Naive thymus-derived CD4-positive, alpha-beta T cell (primary cell): ENCODE measurements at regions not wholly inside any gene's neighbourhood (a gene's known extent, or its start where the extent isn't known, plus 50 kb on each side); places are given as distances from the start of the nearest gene placed in this dataset.

Source experiments
- ATAC-seq: fragments of 150-1000 bp; cut with Tn5 transposase; 2 replicates; pipeline ENCODE4 v1.10.0; 2021; ENCODE audit warnings: mild to moderate bottlenecking, moderate library complexity
- CTCF ChIA-PET: fragments of 350-600 bp; sonication (Branson Sonifier 250); formaldehyde crosslinking; loops from one replicate; lab custom pipeline; 2021; ENCODE audit warnings: antibody characterized with exemption; lab: Charles Lee
- POLR2A ChIA-PET: fragments of 350-600 bp; sonication (Branson Sonifier 250); formaldehyde crosslinking; loops from one replicate; lab custom pipeline; 2021; ENCODE audit warnings: antibody characterized with exemption, inconsistent platforms; lab: Charles Lee
- DNase-seq, 9 donors: peaks; one replicate each; pipeline versions ENCODE4 v3.0.0 to v3.0.0-alpha.2; 2020 to 2022; ENCODE audit warnings: mixed read lengths in 1 of 9
- H3K27ac ChIP-seq: one replicate; pipeline ENCODE4 v1.7.0; 2013; ENCODE audit warnings: mild to moderate bottlenecking, low read depth, low read length, moderate library complexity
- H3K27me3 ChIP-seq, 2 donors: one replicate each; pipeline ENCODE4 v1.7.0; 2013; ENCODE audit warnings: low read length in 2 of 2, mild to moderate bottlenecking in 2 of 2, moderate library complexity in 2 of 2; ENCODE audit not compliant: control insufficient read depth in 2 of 2, insufficient read depth in 2 of 2
- H3K36me3 ChIP-seq, 3 experiments: 1 replicate in 2 of 3; 2 replicates in 1 of 3; pipeline ENCODE4 v1.7.0; 2013; ENCODE audit warnings: low read length in 3 of 3, mild to moderate bottlenecking in 3 of 3, moderate library complexity in 1 of 3; ENCODE audit not compliant: insufficient read depth in 3 of 3, control insufficient read depth in 2 of 3
- H3K4me1 ChIP-seq, 2 donors: one replicate each; pipeline ENCODE4 v1.7.0; 2013; ENCODE audit warnings: low read length in 2 of 2, mild to moderate bottlenecking in 2 of 2, moderate library complexity in 1 of 2; ENCODE audit not compliant: control insufficient read depth in 2 of 2, insufficient read depth in 2 of 2
- H3K4me3 ChIP-seq: 2 replicates; pipeline ENCODE4 v1.7.0; 2013; ENCODE audit warnings: mild to moderate bottlenecking, low read length
- H3K9me3 ChIP-seq, 3 experiments: 1 replicate in 2 of 3; 2 replicates in 1 of 3; pipeline ENCODE4 v1.7.0; 2013; ENCODE audit warnings: low read length in 3 of 3; ENCODE audit not compliant: control insufficient read depth in 2 of 3
- H3K27ac Mint-ChIP-seq, 9 donors: one replicate each; pipeline ENCODE4 v1.8.0; 2020 to 2022; ENCODE audit warnings: mixed read lengths in 9 of 9, mild to moderate bottlenecking in 8 of 9, moderate library complexity in 5 of 9, inconsistent platforms in 2 of 9
- H3K27me3 Mint-ChIP-seq, 5 donors: one replicate each; pipeline ENCODE4 v1.8.0; 2021 to 2022; ENCODE audit warnings: mixed read lengths in 5 of 5, mild to moderate bottlenecking in 1 of 5
- H3K36me3 Mint-ChIP-seq, 5 donors: one replicate each; pipeline ENCODE4 v1.8.0; 2020 to 2022; ENCODE audit warnings: mixed read lengths in 5 of 5, mild to moderate bottlenecking in 3 of 5, inconsistent platforms in 1 of 5
- H3K4me1 Mint-ChIP-seq, 7 donors: one replicate each; pipeline ENCODE4 v1.8.0; 2020 to 2022; ENCODE audit warnings: mixed read lengths in 7 of 7, mild to moderate bottlenecking in 3 of 7, inconsistent platforms in 1 of 7
- H3K4me3 Mint-ChIP-seq, 10 donors: one replicate each; pipeline ENCODE4 v1.8.0; 2020 to 2022; ENCODE audit warnings: mild to moderate bottlenecking in 10 of 10, mixed read lengths in 10 of 10, moderate library complexity in 6 of 10, inconsistent platforms in 2 of 10
- H3K9me3 Mint-ChIP-seq, 11 donors: one replicate each; pipeline ENCODE4 v1.8.0; 2020 to 2022; ENCODE audit warnings: mixed read lengths in 11 of 11, mild to moderate bottlenecking in 4 of 11, inconsistent platforms in 1 of 11, moderate library complexity in 1 of 11
- intact Hi-C, 2 donors: fragments of 100-400 bp; cut with micrococcal nuclease; formaldehyde crosslinking; loops; one replicate each; pipeline ENCODE4 v1.15.1; 2023

GRCh38 chr3:152103257-152103656 lies 165.5 kb upstream of the MBNL1 start:
- H3K27me3 Mint-ChIP-seq = peaks cover 0 to 16% (median 0%) of the 10 kb centered on the region in 5 donors
- POLR2A ChIA-PET = no interaction called here

DNA sequence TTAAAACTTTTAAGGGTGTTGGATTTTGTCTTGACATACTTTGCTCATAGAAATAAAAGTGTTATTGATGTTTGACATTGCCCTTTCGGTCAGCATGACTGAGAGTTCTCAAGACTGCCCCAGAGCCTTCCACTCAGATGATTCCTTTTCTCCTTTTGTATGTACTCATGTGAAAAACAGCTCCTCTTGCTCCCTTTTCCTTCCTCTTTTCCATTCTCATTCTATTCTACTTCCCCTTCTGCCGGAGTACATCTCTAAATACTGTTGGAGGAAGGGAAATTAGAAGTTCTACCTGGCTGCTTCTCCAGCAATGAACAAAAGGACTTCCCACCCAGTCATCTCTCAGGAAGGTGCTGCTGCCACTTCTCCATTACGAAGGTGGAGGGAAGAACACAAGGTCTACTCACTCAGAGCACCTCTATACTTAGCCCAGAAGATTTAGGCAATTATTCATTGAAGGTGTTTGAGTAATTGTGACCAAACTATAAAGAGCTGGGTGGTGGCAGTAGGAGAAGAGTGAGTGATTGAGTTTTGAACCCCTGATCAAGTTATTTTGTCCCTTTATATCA lies 163.8 kb upstream of the MBNL1 start:
- Mint-ChIP-seq H3K36me3 (peaks cover 0 to 3% (median 0%) of the 10 kb centered on the region in 5 donors), H3K27ac (peak overlapping the region in 1 of 9 donors; percentile 33), H3K9me3 (no peaks in the 10 kb centered on the region), H3K27me3 (peaks cover 0 to 21% (median 0%) of the 10 kb centered on the region in 5 donors), H3K4me1 (peaks cover 0 to 11% (median 0%) of the 10 kb centered on the region in 7 donors), H3K4me3 (no peak overlapping the region)
- intact Hi-C loops = no loop called here
- CTCF ChIA-PET = no interaction called here
- POLR2A ChIA-PET = no interaction called here
- Histone ChIP-seq H3K27ac (no peak overlapping the region), H3K27me3 (no peaks in the 10 kb centered on the region), H3K4me1 (no peaks in the 10 kb centered on the region), H3K9me3 (no peaks in the 10 kb centered on the region), H3K36me3 (no peaks in the 10 kb centered on the region), H3K4me3 (no peak overlapping the region)
- DNase-seq = no peak
- no peak for ATAC-seq

More at GRCh38 chr3:152103257-152103656, 165.5 kb upstream of the MBNL1 start:
- intact Hi-C loops = no loop called here
- H3K4me1 Mint-ChIP-seq = peaks cover 0 to 11% (median 0%) of the 10 kb centered on the region in 7 donors
- peaks cover 0 to 3% (median 0%) of the 10 kb centered on the region in 5 donors for H3K36me3 Mint-ChIP-seq
- no peaks in the 10 kb centered on the region for H3K9me3 Mint-ChIP-seq
- no peaks in the 10 kb centered on the region for H3K36me3 ChIP-seq
- CTCF ChIA-PET = no interaction called here
- no peaks in the 10 kb centered on the region for H3K9me3 ChIP-seq
- no peaks in the 10 kb centered on the region for H3K4me1 ChIP-seq
- no peak overlapping the region for H3K4me3 Mint-ChIP-seq
- DNase-seq (no peak), ATAC-seq (no peak)
- H3K27me3 ChIP-seq = no peaks in the 10 kb centered on the region
- no peak overlapping the region for H3K4me3 ChIP-seq
- H3K27ac ChIP-seq = no peak overlapping the region
- H3K27ac Mint-ChIP-seq = no peak overlapping the region

DNA sequence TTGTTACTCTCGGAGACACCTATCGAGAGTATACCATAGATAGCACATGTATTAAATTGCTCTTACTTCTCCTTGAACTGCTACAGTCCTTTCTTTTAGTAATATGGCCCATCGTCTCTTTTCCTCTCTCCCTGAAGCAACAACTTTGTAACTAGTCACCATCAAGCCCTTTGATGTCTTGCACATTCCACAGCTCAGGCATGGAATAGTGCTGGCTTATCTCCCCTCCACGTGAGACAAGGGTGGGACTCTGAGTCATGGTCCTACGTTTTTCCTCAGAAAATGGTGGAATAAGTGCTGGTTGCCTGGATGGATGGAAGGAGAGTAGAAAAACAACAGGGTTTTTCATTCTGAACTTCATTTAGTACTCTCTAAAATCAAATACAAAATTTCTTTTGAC lies 163.3 kb upstream of the MBNL1 start:
- H3K9me3 Mint-ChIP-seq = no peaks in the 10 kb centered on the region
- no peaks in the 10 kb centered on the region for H3K9me3 ChIP-seq
- POLR2A ChIA-PET = no interaction called here
- CTCF ChIA-PET = no interaction called here
- intact Hi-C loops = no loop called here
- no peaks in the 10 kb centered on the region for H3K27me3 ChIP-seq
- H3K4me3 Mint-ChIP-seq = no peak overlapping the region
- no peaks in the 10 kb centered on the region for H3K36me3 ChIP-seq
- H3K4me1 Mint-ChIP-seq = peaks cover 0 to 9% (median 0%) of the 10 kb centered on the region in 7 donors
- no peak overlapping the region for H3K4me3 ChIP-seq
- H3K4me1 ChIP-seq = no peaks in the 10 kb centered on the region
- H3K27ac Mint-ChIP-seq = no peak overlapping the region
- H3K27me3 Mint-ChIP-seq = peaks cover 0 to 22% (median 0%) of the 10 kb centered on the region in 5 donors
- no peak for DNase-seq
- H3K36me3 Mint-ChIP-seq = peaks cover 0 to 3% (median 0%) of the 10 kb centered on the region in 5 donors
- no peak overlapping the region for H3K27ac ChIP-seq
- ATAC-seq = no peak

DNA sequence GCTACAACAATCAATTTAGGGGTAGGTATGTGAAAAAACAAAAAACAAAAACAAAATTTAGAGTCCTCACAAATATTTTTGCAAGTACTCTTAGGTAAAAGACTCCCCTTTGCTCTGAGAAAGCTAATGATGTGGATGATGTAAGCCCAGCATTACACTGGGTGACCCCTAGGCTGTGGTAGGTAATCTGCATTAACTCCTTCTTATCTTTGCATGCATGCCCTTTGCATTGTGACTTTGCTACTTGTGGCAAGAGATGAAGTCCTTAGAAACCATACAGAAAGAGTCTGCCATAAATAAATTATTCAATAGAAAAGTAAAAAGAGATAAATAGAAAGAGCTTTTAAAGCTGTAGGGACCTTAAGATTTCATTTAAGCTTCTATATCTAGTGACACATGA lies 159.7 kb upstream of the MBNL1 start:
- H3K4me1 Mint-ChIP-seq = peaks cover 0 to 4% (median 0%) of the 10 kb centered on the region in 7 donors
- H3K27ac Mint-ChIP-seq = no peak overlapping the region
- Histone ChIP-seq H3K4me1 (no peaks in the 10 kb centered on the region), H3K27me3 (no peaks in the 10 kb centered on the region), H3K4me3 (no peak overlapping the region), H3K27ac (no peak overlapping the region), H3K9me3 (no peaks in the 10 kb centered on the region), H3K36me3 (no peaks in the 10 kb centered on the region)
- ATAC-seq = no peak
- DNase-seq = no peak
- H3K27me3 Mint-ChIP-seq = peaks cover 0 to 25% (median 0%) of the 10 kb centered on the region in 5 donors
- H3K36me3 Mint-ChIP-seq = peaks cover 0 to 3% (median 0%) of the 10 kb centered on the region in 5 donors
- H3K4me3 Mint-ChIP-seq = no peak overlapping the region
- intact Hi-C loops = no loop called here
- no peaks in the 10 kb centered on the region for H3K9me3 Mint-ChIP-seq
- ChIA-PET CTCF (interaction anchor here (0.6 kb wide), 1 partner anchor 51 kb away, joined by 5 read pairs; no protein-coding TSS in a partner anchor), POLR2A (interaction anchor here (0.8 to 1.1 kb wide), 2 partner anchors 13 to 74 kb away, joined by 3 to 4 read pairs; no protein-coding TSS in a partner anchor)

DNA sequence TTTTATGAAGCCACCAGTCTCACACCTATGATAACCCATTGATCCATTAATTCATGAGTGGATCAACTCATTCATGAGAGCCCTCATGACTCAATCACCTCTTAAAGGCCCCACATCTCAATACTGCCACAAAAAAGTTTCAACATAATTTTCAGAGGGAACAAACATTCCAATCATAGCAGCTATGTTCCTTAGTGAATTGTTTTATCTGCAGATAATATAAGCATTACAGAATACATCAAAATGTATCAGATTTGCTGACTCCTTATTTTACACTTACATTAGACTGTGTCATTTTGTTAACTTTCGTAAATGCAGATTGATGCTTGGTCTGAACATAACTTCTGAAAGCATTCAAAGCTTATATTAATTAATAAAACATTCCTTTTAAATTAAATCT lies 155.3 kb upstream of the MBNL1 start:
- no peak overlapping the region for H3K4me3 Mint-ChIP-seq

GRCh38 chr3:152113992-152114651 lies 154.6 kb upstream of the MBNL1 start:
- H3K27ac Mint-ChIP-seq = no peak overlapping the region
- no peaks in the 10 kb centered on the region for H3K4me1 ChIP-seq
- H3K4me3 ChIP-seq = no peak overlapping the region
- H3K27me3 ChIP-seq = no peaks in the 10 kb centered on the region
- POLR2A ChIA-PET = no interaction called here
- no peak overlapping the region for H3K27ac ChIP-seq
- H3K9me3 Mint-ChIP-seq = peaks cover 0 to 6% (median 2%) of the 10 kb centered on the region in 11 donors
- CTCF ChIA-PET = no interaction called here
- H3K4me3 Mint-ChIP-seq = no peak overlapping the region
- ATAC-seq (no peak), DNase-seq (no peak)
- no peaks in the 10 kb centered on the region for H3K9me3 ChIP-seq
- intact Hi-C loops = no loop called here
- H3K36me3 Mint-ChIP-seq = peaks cover 0 to 10% (median 8%) of the 10 kb centered on the region in 5 donors
- H3K27me3 Mint-ChIP-seq = peaks cover 0 to 24% (median 0%) of the 10 kb centered on the region in 5 donors
- H3K4me1 Mint-ChIP-seq = no peaks in the 10 kb centered on the region
- no peaks in the 10 kb centered on the region for H3K36me3 ChIP-seq

More for the DNA sequence above, 155.3 kb upstream of the MBNL1 start:
- Histone ChIP-seq H3K9me3 (no peaks in the 10 kb centered on the region), H3K4me3 (no peak overlapping the region), H3K27me3 (no peaks in the 10 kb centered on the region), H3K27ac (no peak overlapping the region), H3K36me3 (no peaks in the 10 kb centered on the region), H3K4me1 (no peaks in the 10 kb centered on the region)
- no peak overlapping the region for H3K27ac Mint-ChIP-seq
- H3K27me3 Mint-ChIP-seq = peaks cover 0 to 28% (median 0%) of the 10 kb centered on the region in 5 donors
- intact Hi-C loops = no loop called here
- ATAC-seq = no peak
- DNase-seq = no peak
- H3K4me1 Mint-ChIP-seq = no peaks in the 10 kb centered on the region
- CTCF ChIA-PET = interaction anchor here (0.6 kb wide), 1 partner anchor 322 kb away, joined by 3 read pairs; no protein-coding TSS in a partner anchor
- H3K36me3 Mint-ChIP-seq = peaks cover 0 to 9% (median 6%) of the 10 kb centered on the region in 5 donors
- H3K9me3 Mint-ChIP-seq = peaks cover 0 to 6% (median 2%) of the 10 kb centered on the region in 11 donors
- POLR2A ChIA-PET = no interaction called here
